Cardiac muscle cell (in vitro differentiated cells and primary cell): ENCODE measurements at regions not wholly inside any gene's neighbourhood (a gene's known extent, or its start where the extent isn't known, plus 50 kb on each side); places are given as distances from the start of the nearest gene placed in this dataset.

Source experiments
- DNase-seq, 2 donors: peaks; one replicate each; pipeline versions ENCODE4 v3.0.0 to v3.0.0-alpha.2; 2010 to 2017; ENCODE audit warnings: low read depth in 1 of 2, low spot score in 1 of 2
- H3K27ac ChIP-seq: fragments of 200-600 bp; sonication (generic); 2 replicates; pipeline ENCODE4 v1.5.1; 2016
- H3K27me3 ChIP-seq: fragments of 200-600 bp; sonication (generic); 2 replicates; pipeline ENCODE4 v1.6.0; 2016; ENCODE audit warnings: control low read depth
- H3K36me3 ChIP-seq: fragments of 200-600 bp; sonication (generic); 2 replicates; pipeline ENCODE4 v1.5.1; 2016; ENCODE audit warnings: control low read depth
- H3K4me1 ChIP-seq: fragments of 200-600 bp; sonication (generic); 2 replicates; pipeline ENCODE4 v1.8.1; 2017; ENCODE audit warnings: low read depth, mild to moderate bottlenecking, mixed run types
- H3K4me3 ChIP-seq: fragments of 200-600 bp; sonication (generic); 2 replicates; pipeline ENCODE4 v1.5.1; 2016; ENCODE audit warnings: mild to moderate bottlenecking
- H3K9me3 ChIP-seq: fragments of 200-600 bp; sonication (generic); 2 replicates; pipeline ENCODE4 v1.5.1; 2017; ENCODE audit warnings: low read depth, mild to moderate bottlenecking, control low read depth
- CTCF ChIP-seq: IDR thresholded peaks from 2 replicates; pipeline ENCODE4 v1.5.1; 2012; ENCODE audit warnings: low read depth, mild to moderate bottlenecking, low read length

- no peaks in the 10 kb centered on the region for H3K9me3 ChIP-seq
- no peak overlapping the region for H3K27ac ChIP-seq
- H3K27me3 ChIP-seq: no peaks in the 10 kb centered on the region
- no peak for TF ChIP-seq CTCF
- no peak for DNase-seq
- H3K36me3 ChIP-seq: no peaks in the 10 kb centered on the region
- H3K4me1 ChIP-seq: no peaks in the 10 kb centered on the region
- H3K4me3 ChIP-seq: no peak overlapping the region
Measured at GRCh38 chr3:167151636-167152035, 228.5 kb downstream of the ZBBX start.

- H3K4me1 ChIP-seq: no peaks in the 10 kb centered on the region
- no peaks in the 10 kb centered on the region for H3K9me3 ChIP-seq
- no peaks in the 10 kb centered on the region for H3K27me3 ChIP-seq
- H3K27ac ChIP-seq: no peak overlapping the region
- no peak for TF ChIP-seq CTCF
- H3K4me3 ChIP-seq: no peak overlapping the region
- H3K36me3 ChIP-seq: no peaks in the 10 kb centered on the region
- DNase-seq: no peak
Measured at GRCh38 chr3:167148136-167148535, 232.0 kb downstream of the ZBBX start.

- DNase-seq: no peak
Measured at GRCh38 chr3:167146911-167147310, 233.2 kb downstream of the ZBBX start.

GRCh38 chr3:167125612-167126407 is 254.3 kb downstream of the ZBBX start:
- TF ChIP-seq CTCF: no peak
- Histone ChIP-seq H3K27me3 (no peaks in the 10 kb centered on the region), H3K4me1 (no peaks in the 10 kb centered on the region), H3K9me3 (no peaks in the 10 kb centered on the region), H3K4me3 (no peak overlapping the region), H3K27ac (no peak overlapping the region), H3K36me3 (no peaks in the 10 kb centered on the region)
- no peak for DNase-seq

More at GRCh38 chr3:167146911-167147310, 233.2 kb downstream of the ZBBX start:
- Histone ChIP-seq H3K27ac (no peak overlapping the region), H3K9me3 (no peaks in the 10 kb centered on the region), H3K27me3 (no peaks in the 10 kb centered on the region), H3K4me3 (no peak overlapping the region), H3K36me3 (no peaks in the 10 kb centered on the region), H3K4me1 (no peaks in the 10 kb centered on the region)
- TF ChIP-seq CTCF: no peak

- H3K27ac ChIP-seq: no peak overlapping the region
- no peaks in the 10 kb centered on the region for H3K36me3 ChIP-seq
- H3K4me3 ChIP-seq: no peak overlapping the region
- no peaks in the 10 kb centered on the region for H3K27me3 ChIP-seq
- no peak for TF ChIP-seq CTCF
- no peaks in the 10 kb centered on the region for H3K4me1 ChIP-seq
- no peak for DNase-seq
- H3K9me3 ChIP-seq: no peaks in the 10 kb centered on the region
Measured at GRCh38 chr3:167120828-167121227, 259.3 kb downstream of the ZBBX start.
